ENCODE measurements at regions not wholly inside any gene's neighbourhood (a gene's known extent, or its start where the extent isn't known, plus 50 kb on each side); places are given as distances from the start of the nearest gene placed in this dataset.

GRCh38 chr7:26487780-26488515 is 196.3 kb downstream of the SNX10 start:
- no peaks in the 10 kb centered on the region for H3K9me3 ChIP-seq (replicated peaks)
- no peak overlapping the region for H3K27ac ChIP-seq
- DNase-seq (ENCODE audit: low read depth in 1 of 2, low spot score in 2 of 2): no peak
- no peaks in the 10 kb centered on the region for H3K4me1 ChIP-seq (replicated peaks)
- no peaks in the 10 kb centered on the region for H3K36me3 ChIP-seq
- peaks cover 5% of the 10 kb centered on the region; the same call in 1 of the 2 replicates for H3K27me3 ChIP-seq (replicated peaks)
- no peak overlapping the region for H3K4me3 ChIP-seq

- no peaks in the 10 kb centered on the region; the same call in 1 of the 2 replicates for H3K27me3 ChIP-seq (replicated peaks)
- H3K4me3 ChIP-seq: no peak overlapping the region
- H3K9me3 ChIP-seq (replicated peaks): no peaks in the 10 kb centered on the region
- no peaks in the 10 kb centered on the region for H3K36me3 ChIP-seq
- no peak overlapping the region for H3K27ac ChIP-seq
- H3K4me1 ChIP-seq (replicated peaks): no peaks in the 10 kb centered on the region
- no peak for DNase-seq (ENCODE audit: low read depth in 1 of 2, low spot score in 2 of 2)
Observed at GRCh38 chr7:26489391-26489790, 197.7 kb downstream of the SNX10 start.

GRCh38 chr7:26489906-26490639 is 198.4 kb downstream of the SNX10 start:
- no peak for DNase-seq (ENCODE audit: low read depth in 1 of 2, low spot score in 2 of 2)
- Histone ChIP-seq H3K4me3 (no peak overlapping the region), H3K27me3 (replicated peaks) (no peaks in the 10 kb centered on the region; the same call in 1 of the 2 replicates), H3K36me3 (no peaks in the 10 kb centered on the region), H3K4me1 (replicated peaks) (no peaks in the 10 kb centered on the region), H3K9me3 (replicated peaks) (no peaks in the 10 kb centered on the region), H3K27ac (no peak overlapping the region)

GRCh38 chr7:26490640-26491624 is 199.3 kb downstream of the SNX10 start:
- no peak for DNase-seq (ENCODE audit: low read depth in 1 of 2, low spot score in 2 of 2)
- Histone ChIP-seq H3K4me1 (replicated peaks) (no peaks in the 10 kb centered on the region), H3K27ac (no peak overlapping the region), H3K4me3 (no peak overlapping the region), H3K36me3 (no peaks in the 10 kb centered on the region), H3K9me3 (replicated peaks) (no peaks in the 10 kb centered on the region), H3K27me3 (replicated peaks) (no peaks in the 10 kb centered on the region; the same call in 1 of the 2 replicates)

DNA sequence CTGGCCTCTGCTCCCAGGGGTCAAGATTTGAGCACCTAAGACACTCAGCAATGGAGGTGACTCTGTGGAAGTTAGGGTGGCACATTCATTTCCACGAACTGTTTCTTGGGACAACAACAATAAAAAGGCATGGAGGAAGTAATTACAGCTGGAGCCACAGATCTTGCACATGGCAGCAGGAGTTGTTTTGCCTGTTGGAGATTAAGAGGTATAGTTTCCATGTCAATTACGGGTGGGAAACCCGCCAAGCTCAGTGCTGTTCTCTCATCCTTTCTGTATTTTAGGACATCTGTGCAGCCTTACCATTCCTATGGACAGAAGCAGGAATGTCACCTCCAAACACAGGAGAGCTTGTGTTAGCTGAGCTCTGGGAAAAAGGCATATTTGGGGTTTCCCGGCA is 201.2 kb downstream of the SNX10 start:
- no peak for DNase-seq (ENCODE audit: low read depth in 1 of 2, low spot score in 2 of 2)
- H3K27ac ChIP-seq: no peak overlapping the region
- H3K4me3 ChIP-seq: no peak overlapping the region
- no peaks in the 10 kb centered on the region for H3K9me3 ChIP-seq (replicated peaks)
- H3K4me1 ChIP-seq (replicated peaks): no peaks in the 10 kb centered on the region
- no peaks in the 10 kb centered on the region; the same call in 1 of the 2 replicates for H3K27me3 ChIP-seq (replicated peaks)
- H3K36me3 ChIP-seq: no peaks in the 10 kb centered on the region

- no peaks in the 10 kb centered on the region for H3K4me1 ChIP-seq (replicated peaks)
- no peaks in the 10 kb centered on the region for H3K36me3 ChIP-seq
- H3K27me3 ChIP-seq (replicated peaks): no peaks in the 10 kb centered on the region; the same call in 1 of the 2 replicates
- H3K27ac ChIP-seq: no peak overlapping the region
- no peak overlapping the region for H3K4me3 ChIP-seq
- no peak for DNase-seq (ENCODE audit: low read depth in 1 of 2, low spot score in 2 of 2)
- no peaks in the 10 kb centered on the region for H3K9me3 ChIP-seq (replicated peaks)
Observed at GRCh38 chr7:26493737-26494428, 202.2 kb downstream of the SNX10 start.

- Histone ChIP-seq H3K36me3 (no peaks in the 10 kb centered on the region), H3K27ac (no peak overlapping the region)
- DNase-seq (ENCODE audit: low read depth in 1 of 2, low spot score in 2 of 2): no peak
Observed at GRCh38 chr7:26495569-26495968, 203.9 kb downstream of the SNX10 start.

DNA sequence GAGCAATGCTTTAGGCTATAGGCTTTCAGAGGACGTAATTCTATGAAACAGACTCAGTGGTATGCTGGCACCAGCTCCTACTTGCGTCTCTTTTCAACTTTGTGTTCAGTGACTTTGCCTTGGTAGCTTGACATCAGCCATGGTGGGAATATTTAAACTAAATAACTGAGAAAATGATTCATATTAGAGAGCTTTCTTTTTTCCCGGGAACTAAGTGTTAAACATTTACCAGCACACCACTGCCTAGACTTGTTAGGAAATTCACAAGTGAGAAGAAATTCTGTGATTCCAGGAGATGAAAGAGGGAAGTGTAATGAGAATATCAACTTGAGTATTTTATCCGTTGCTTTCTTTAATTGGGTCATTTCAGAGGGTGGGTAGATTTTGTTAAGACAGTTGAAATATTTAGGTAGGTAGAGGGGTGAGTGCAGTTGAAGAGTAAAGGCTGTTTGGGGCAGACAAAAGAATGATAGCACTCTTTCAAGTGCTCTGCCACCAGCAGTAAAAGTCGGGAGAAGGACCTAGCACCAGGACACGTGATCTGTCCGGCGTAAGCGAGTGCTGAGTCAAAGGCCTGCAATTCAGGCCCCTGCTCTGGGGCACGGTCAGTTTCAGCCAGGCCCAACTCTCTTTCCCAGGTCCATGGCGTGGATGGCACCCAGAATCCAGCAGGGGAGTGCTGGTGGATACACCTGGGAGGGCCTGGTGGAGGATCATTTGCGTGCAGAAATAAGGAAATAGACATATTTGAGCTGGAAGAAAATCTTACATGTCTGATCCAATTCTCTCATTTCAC is 206.3 kb downstream of the SNX10 start:
- DNase-seq (ENCODE audit: low read depth in 1 of 2, low spot score in 2 of 2): no peak
- Histone ChIP-seq H3K27me3 (replicated peaks) (no peaks in the 10 kb centered on the region), H3K27ac (no peak overlapping the region), H3K4me3 (no peak overlapping the region), H3K9me3 (replicated peaks) (no peaks in the 10 kb centered on the region), H3K36me3 (no peaks in the 10 kb centered on the region), H3K4me1 (replicated peaks) (no peaks in the 10 kb centered on the region)

More at GRCh38 chr7:26495569-26495968, 203.9 kb downstream of the SNX10 start:
- Histone ChIP-seq H3K4me3 (no peak overlapping the region), H3K4me1 (replicated peaks) (no peaks in the 10 kb centered on the region), H3K9me3 (replicated peaks) (no peaks in the 10 kb centered on the region), H3K27me3 (replicated peaks) (no peaks in the 10 kb centered on the region)

- DNase-seq (ENCODE audit: low read depth in 1 of 2, low spot score in 2 of 2): no peak
- Histone ChIP-seq H3K27ac (no peak overlapping the region), H3K36me3 (no peaks in the 10 kb centered on the region), H3K27me3 (replicated peaks) (no peaks in the 10 kb centered on the region), H3K4me1 (replicated peaks) (no peaks in the 10 kb centered on the region), H3K4me3 (no peak overlapping the region), H3K9me3 (replicated peaks) (no peaks in the 10 kb centered on the region)
Observed at GRCh38 chr7:26499315-26499897, 207.7 kb downstream of the SNX10 start.

GRCh38 chr7:26500749-26501352 is 209.2 kb downstream of the SNX10 start:
- H3K27me3 ChIP-seq (replicated peaks): peaks cover under 1% of the 10 kb centered on the region; the same call in 1 of the 2 replicates
- no peak overlapping the region for H3K4me3 ChIP-seq
- DNase-seq (ENCODE audit: low read depth in 1 of 2, low spot score in 2 of 2): no peak
- H3K9me3 ChIP-seq (replicated peaks): no peaks in the 10 kb centered on the region
- H3K4me1 ChIP-seq (replicated peaks): no peaks in the 10 kb centered on the region
- no peaks in the 10 kb centered on the region for H3K36me3 ChIP-seq
- H3K27ac ChIP-seq: no peak overlapping the region

GRCh38 chr7:26504411-26505120 is 212.9 kb downstream of the SNX10 start:
- H3K9me3 ChIP-seq (replicated peaks): no peaks in the 10 kb centered on the region
- no peak for DNase-seq (ENCODE audit: low read depth in 1 of 2, low spot score in 2 of 2)
- no peak overlapping the region for H3K4me3 ChIP-seq

More at GRCh38 chr7:26504411-26505120, 212.9 kb downstream of the SNX10 start:
- Histone ChIP-seq H3K27ac (no peak overlapping the region), H3K4me1 (replicated peaks) (no peaks in the 10 kb centered on the region), H3K36me3 (no peaks in the 10 kb centered on the region), H3K27me3 (replicated peaks) (peaks cover 7% of the 10 kb centered on the region)

Measured in SJSA1 (cell line).